Stimulated activated CD4-positive, alpha-beta T cell treated with anti-CD3 and anti-CD28 coated beads, Interleukin-12 subunit alpha, Interleukin-12 subunit beta, amount 100 ng/mL, for 48 hours (primary cell): ENCODE measurements at regions not wholly inside any gene's neighbourhood (a gene's known extent, or its start where the extent isn't known, plus 50 kb on each side); places are given as distances from the start of the nearest gene placed in this dataset.
A peak's percentile ranks its signal among the peaks of the same experiment; 100 is the strongest.
"Not testable (repeated sequence)": the region's sequence is repeated elsewhere in the genome, so short reads cannot be mapped to it uniquely, and the experiment has no call there.

ENCODE experiments used
- DNase-seq, 3 donors: peaks; one replicate each; pipeline ENCODE4 v3.0.0-alpha.2; 2020; ENCODE audit warnings: low read depth in 2 of 3, low spot score in 1 of 3

DNA sequence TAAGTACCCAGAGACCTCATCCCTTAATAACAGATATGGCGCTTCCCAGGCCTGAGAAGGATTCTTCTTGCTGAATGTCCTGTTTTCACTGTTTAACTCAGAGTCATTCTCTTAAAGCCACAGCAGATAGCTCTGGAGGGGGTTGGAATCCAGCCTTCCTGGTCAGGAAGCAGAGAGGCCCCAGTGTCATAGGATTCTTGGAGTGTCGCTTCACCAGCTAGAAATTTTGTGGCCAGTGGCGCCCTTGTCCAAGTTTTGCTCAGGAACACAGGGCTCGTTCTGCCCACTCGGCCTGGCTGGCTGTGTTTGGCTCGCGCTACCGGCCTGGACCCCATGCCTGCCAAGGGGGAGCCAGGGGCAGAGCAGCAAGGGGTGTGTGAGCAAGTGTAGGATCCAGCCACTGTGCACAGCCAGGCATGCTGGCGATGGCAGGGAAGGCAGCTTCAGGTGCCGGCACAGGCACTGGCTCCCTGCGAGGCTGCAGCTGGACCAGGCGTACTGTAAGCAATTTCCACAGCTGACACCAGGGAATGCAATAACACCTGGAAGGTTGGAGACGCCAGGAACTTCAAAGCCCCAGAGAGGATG lies 214.8 kb upstream of the SESN3 start:
- DNase-seq = no peak

DNA sequence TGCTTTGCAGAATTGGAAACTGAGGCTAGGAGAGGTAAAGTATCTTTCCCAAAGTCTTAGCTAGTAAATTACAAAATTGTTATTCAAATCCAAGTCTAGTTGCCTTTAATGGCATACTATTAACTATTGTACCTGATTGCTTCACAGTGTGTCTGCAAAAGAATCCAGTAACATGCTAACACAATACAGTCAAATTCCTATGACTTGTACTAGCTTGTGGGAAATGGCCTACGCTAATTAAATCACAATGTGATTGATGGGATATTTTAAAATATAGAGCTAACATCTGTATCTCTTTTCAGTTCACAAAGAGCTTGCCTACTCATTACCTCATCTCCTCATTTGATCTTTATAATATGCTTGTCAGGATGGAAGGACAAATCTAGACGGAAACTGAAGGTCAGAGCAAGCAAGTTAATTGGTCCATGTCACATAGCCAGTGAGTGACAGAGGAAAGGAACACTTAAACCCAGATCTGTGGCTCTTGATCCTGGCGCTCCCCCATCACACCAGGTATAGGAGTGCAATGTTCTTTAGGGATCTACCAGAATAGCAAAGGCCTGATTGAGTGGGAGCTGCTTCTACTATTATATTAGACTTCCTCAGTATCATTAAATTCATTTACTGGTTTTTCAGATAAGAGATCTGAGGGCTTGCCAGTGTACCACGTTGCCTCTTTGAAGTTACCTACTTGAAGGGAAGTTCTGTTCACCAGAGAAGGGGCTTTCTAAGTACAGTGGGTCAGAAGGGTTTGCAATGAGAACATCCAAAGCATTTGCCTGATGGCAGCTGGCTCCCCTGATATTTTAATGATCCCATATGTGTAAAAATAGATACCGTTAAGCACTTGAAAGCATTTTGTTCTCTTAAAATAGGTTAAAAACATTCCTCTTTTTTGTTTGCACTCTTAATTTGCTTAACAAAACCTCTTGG lies 213.6 kb upstream of the SESN3 start:
- DNase-seq = no peak

- DNase-seq = peak; percentile 2 to 12 (median 11)
Observed at GRCh38 chr11:95443386-95443785, 212.4 kb upstream of the SESN3 start.

DNA sequence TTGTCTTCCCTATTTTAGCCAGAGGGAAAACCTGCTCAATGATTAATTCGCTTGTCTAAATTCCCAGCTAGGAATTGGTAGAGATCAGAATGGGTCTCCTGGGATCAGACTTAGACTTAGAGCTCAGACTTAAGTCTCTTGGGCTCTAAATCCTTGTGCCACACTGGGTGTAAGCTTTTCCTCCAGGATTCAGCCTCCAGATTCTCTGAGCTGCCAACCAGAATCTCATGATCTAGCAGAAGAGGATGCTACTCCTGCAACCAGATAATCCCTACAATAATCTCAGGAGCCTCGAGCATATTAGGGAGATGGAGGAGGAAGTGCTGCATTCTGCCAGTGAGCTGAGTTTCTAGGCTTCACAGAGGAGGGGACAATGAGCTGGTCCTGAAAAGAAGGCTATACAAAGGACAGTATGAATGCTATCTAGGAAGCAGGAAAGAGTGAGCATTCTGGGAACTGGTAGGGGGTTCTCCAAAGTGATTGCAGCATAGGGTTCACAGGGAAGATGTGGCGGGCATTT lies 211.6 kb upstream of the SESN3 start:
- no peak for DNase-seq

DNA sequence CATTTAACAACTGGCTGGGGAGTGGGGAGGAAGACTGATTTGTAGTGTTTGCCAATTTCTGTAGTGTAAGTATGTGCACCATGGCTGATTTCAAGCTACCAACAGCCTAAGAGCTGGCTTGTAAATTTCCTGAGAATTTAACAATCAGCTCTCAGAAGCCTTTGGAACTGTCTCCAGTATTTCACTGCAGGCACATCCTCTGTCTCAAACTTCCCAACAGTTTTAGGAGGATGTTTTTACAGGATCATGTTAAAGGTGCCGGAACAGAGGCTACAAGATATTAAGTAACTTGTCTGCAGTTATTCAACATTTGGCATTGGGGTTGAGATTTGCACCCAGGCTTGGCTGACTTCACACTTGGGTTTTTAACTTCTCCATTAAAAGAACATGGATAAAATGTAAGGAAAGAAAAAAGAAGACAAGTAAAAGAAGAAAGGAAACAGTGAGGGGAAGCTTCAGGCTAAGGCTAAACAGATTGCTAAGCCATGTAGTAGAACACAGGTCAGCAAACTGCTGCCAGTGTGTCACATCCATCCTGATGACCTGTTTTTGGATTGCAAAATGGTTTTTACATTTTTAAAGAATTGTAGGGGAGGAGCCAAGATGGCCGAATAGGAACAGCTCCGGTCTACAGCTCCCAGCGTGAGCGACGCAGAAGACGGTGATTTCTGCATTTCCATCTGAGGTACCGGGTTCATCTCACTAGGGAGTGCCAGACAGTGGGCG lies 204.8 kb upstream of the SESN3 start:
- DNase-seq = no peak

DNA sequence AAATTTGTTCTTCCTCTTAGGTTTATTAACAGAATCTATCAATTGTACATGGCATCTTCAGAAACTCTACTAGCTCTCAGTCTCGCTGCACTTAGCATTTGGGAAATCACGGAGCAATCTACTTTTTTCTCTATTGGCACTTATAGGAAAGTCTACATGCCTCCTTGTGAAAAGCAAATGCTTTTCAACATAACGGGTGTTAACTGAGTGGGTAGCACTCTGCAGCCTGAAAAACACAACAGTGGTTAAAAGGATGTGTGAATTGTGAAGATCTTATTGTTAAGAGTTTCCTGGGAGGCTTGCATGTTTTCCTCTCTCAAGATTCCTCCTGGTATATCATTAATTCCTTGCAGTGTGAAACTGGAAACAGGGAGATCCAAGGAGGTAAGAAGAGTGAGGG lies 204.2 kb upstream of the SESN3 start:
- no peak for DNase-seq

- DNase-seq = no peak
Observed at GRCh38 chr11:95434489-95435057, 203.6 kb upstream of the SESN3 start.

GRCh38 chr11:95434009-95434408 lies 203.0 kb upstream of the SESN3 start:
- DNase-seq = no peak

DNA sequence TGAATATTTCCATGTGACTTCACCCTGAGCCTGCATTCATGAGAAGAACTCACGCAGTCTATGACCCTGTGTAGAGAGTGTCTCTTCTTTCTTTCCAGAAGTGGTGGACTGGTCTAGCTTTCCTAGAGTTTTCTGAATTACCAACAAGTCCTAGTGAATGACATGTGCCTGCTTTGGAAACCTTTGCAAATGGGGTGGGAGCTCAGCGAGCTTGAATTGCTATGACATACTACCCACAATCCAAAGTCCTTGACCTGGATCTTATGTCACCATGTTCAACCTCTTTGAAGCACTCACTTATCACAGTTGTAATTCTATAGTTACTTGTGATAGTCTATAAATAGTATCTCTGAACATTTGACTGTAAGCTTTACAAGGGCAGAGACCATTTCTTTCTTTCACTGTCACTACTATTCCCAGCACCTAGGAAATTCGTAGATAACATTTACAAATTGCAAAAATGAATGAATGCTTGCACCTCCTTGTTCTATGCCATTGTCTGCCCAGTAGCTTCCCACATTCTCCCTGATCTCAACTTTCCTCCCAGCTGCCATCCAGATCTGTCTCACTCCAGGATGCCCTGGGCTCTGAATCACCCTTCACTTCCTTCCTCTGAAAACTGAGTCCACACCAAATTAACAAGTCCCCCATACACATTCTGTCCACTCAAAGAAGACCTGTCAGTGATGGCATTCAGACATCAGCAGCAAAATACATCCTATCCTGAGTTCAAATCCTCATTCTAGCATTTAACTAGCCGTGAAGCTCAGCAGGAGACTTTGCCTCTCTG lies 201.9 kb upstream of the SESN3 start:
- DNase-seq = no peak

DNA sequence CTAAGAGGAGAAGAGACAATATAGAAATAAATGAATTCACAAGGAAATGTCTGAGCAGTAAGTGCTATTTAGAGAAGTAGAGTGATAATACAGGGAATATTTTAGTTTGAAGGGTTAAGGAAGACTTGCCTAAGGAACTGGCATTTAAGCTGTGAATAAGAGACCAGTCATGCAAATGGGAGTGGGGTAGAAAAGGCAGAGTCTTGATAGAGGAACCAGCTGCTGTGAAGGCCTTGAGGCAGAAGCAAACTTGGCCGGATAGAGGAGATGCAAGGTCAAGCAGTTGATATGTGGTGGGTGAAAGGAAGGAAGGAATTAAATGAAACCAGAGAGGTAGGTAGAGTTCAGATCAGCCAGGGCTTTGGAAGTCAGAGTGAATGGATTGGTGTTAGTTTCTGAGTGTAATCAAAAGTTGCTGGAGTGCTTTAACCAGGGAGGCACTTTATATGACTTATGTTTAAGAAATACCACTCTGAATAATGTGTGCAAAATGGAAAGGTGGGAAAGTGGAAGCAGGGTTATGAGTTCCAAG lies 198.4 kb upstream of the SESN3 start:
- no peak for DNase-seq

- DNase-seq = no peak
Observed at GRCh38 chr11:95426823-95427462, 195.9 kb upstream of the SESN3 start.

DNA sequence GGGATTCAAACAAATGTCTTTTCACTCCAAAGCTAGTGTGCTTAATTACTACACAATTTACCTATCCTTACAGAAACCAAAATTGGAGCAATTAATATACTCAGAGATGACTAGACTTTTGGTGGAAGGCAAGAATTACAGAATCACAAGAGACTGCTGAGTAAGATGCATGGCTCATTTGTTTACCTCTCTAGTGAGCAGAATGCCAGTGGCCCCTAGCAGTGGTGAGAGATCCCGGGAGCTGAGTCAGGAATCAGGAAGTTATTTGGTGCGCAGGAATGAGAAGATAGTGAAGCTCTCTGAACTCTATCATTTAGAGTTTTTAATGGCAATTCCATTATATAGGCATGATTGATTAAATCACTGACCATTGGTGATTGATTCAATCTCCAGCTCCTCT lies 188.9 kb upstream of the SESN3 start:
- no peak for DNase-seq

DNA sequence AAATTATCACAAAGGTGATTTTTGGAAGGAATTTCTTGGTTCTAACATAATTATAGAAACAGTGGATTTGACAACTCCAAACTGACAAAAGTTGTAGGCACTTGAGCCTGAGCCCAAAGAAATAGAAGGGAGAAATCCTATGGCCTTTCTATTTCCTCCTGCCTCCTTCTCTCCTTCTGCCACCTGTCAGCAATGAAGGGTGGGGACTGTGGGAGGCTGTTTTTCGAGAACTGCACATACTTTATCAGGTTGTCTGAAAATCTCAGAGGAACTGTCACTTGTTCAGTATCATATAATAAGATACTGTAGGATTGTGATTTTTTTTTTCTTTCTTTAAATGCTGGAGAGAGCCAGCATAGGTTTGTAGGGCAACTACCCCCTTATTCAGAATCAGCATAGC lies 187.9 kb upstream of the SESN3 start:
- DNase-seq = no peak

DNA sequence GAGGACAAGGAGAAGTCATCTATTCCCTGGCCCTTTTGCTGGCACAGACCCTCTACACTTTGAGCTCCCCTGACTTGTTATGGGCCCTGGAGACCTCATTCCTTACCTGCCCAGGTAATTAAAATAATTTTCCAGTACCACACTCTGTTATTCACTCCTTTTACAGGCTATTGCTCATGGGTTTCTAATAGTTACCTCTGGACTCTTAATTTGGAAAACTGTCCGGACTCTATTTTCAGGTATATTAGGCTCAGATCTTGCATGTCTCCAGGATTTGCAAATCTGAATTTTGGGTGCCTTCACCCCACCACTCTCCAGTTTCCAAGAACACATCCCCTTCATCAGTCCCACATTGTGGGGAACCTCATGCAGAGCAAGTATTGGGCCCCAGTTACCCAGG lies 186.8 kb upstream of the SESN3 start:
- DNase-seq = no peak

GRCh38 chr11:95415837-95416304 lies 184.9 kb upstream of the SESN3 start:
- DNase-seq = no peak

DNA sequence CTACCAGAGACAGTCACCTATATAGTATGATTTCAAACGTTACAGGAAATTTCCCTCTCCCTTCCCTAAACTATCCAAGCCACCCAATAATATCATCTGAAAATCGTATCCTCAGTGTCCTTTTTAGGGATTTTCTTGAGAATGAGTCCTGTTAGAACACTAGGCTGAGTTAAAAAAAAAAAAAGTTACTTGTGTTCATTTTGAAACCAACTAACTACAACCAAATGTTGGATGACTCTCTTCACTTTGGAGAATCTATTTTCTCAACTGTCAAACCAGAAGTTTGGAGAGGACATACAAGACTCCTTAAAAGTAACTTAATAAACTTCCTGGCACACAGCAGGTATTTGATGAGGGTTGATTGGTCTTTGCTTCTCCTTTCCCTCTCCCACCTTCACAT lies 183.2 kb upstream of the SESN3 start:
- DNase-seq = no peak

DNA sequence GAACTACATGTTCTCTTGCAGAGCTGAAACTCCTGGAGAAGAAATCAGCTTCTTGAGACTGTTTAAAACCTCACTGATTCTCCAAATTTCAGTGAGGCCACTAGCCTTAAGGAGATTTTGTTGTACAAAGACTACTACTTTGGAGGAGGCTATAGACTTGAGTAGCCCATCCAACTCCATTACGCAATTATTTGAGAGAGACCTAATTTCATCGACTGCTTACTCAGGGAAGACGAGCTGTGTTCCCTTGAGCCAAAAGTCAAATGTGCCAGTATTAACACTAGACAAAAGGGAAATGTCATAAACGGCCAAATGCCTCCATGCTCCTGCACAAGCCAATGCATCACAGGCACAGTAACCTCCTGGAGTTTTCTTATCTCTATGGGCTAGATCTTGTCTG lies 182.8 kb upstream of the SESN3 start:
- DNase-seq = no peak

GRCh38 chr11:95413021-95413420 lies 182.0 kb upstream of the SESN3 start:
- no peak for DNase-seq

DNA sequence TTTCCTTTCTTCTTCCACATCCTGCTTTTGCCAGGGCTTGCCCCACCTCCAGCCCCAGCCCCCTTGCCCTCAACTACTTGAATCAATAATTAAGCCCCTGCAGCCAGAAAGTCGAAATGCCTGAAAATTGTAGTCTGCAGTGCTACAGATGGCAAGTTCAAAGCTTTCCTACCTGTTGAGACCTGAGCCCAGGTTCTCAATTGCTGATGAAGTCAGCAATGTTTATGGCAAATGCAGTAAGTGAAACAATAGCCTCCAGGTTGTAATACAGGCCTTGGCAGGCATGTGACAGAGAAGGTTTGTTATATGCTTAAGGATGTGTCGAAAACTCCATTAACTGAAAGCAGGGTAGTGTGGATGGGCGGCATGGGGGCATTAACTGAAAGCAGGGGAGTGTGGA lies 181.1 kb upstream of the SESN3 start:
- DNase-seq = no peak

GRCh38 chr11:95410707-95411106 lies 179.7 kb upstream of the SESN3 start:
- not testable (repeated sequence) for DNase-seq
